ENCODE measurements at regions not wholly inside any gene's neighbourhood (a gene's known extent, or its start where the extent isn't known, plus 50 kb on each side); places are given as distances from the start of the nearest gene placed in this dataset.

- no peak for TF ChIP-seq RFX5 (IDR thresholded peaks at IDR 0.05; ENCODE audit: low read depth, low read length)
- TF ChIP-seq POLR2A (IDR thresholded peaks at IDR 0.05; ENCODE audit: low read depth, low read length), result no peak
- no peak for TF ChIP-seq CTCF (conservative IDR thresholded peaks at IDR 0.05; ENCODE audit: low read depth, low read length)
- TF ChIP-seq USF2 (IDR thresholded peaks at IDR 0.05; ENCODE audit: low read depth, low read length), result no peak
- TF ChIP-seq RAD21 (IDR thresholded peaks at IDR 0.05; ENCODE audit: low read length), result no peak
- no peak for TF ChIP-seq MXI1 (IDR thresholded peaks at IDR 0.05; ENCODE audit: borderline replicate concordance, low read depth, low read length)
- TF ChIP-seq CEBPB (IDR thresholded peaks at IDR 0.05; ENCODE audit: low read depth, low read length), result no peak
- TF ChIP-seq FOS (IDR thresholded peaks at IDR 0.05; ENCODE audit: low read depth, low read length), result no peak
- TF ChIP-seq ELK1 (IDR thresholded peaks at IDR 0.05; ENCODE audit: borderline replicate concordance, low read depth, low read length), result no peak
- TF ChIP-seq MAZ (IDR thresholded peaks at IDR 0.05; ENCODE audit: borderline replicate concordance, low read depth, low read length), result no peak
Observed at GRCh38 chr2:223315813-223316212, 263.8 kb downstream of the KCNE4 start.

All from IMR-90 (cell line).